ENCODE measurements at regions not wholly inside any gene's neighbourhood (a gene's known extent, or its start where the extent isn't known, plus 50 kb on each side); places are given as distances from the start of the nearest gene placed in this dataset.

DNA sequence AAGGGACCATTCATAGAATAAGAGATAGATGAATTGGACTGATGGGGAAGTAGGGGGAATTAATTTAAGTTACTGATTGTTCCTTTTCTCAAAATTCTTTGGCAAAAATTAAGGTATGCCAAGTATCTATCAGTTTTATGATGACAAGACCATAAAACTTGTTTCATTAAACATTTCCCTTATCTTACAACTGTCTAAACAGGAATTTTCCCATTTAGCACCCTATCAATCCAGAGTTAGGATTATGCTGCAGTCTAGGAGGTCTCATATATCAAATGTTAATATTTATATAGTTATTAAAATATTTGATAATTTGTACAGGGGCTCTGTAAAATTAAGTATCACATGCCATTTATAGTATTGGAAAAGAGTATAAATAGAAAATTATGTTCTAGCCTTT, 51.5 kb upstream of the ARID1B start:
- no peak for DNase-seq (ENCODE audit: low read depth in 1 of 2, low spot score in 2 of 2)
- Histone ChIP-seq H3K36me3 (no peaks in the 10 kb centered on the region), H3K9me3 (replicated peaks) (no peaks in the 10 kb centered on the region), H3K27ac (no peak overlapping the region), H3K4me3 (no peak overlapping the region), H3K4me1 (replicated peaks) (no peaks in the 10 kb centered on the region), H3K27me3 (replicated peaks) (no peaks in the 10 kb centered on the region)

DNA sequence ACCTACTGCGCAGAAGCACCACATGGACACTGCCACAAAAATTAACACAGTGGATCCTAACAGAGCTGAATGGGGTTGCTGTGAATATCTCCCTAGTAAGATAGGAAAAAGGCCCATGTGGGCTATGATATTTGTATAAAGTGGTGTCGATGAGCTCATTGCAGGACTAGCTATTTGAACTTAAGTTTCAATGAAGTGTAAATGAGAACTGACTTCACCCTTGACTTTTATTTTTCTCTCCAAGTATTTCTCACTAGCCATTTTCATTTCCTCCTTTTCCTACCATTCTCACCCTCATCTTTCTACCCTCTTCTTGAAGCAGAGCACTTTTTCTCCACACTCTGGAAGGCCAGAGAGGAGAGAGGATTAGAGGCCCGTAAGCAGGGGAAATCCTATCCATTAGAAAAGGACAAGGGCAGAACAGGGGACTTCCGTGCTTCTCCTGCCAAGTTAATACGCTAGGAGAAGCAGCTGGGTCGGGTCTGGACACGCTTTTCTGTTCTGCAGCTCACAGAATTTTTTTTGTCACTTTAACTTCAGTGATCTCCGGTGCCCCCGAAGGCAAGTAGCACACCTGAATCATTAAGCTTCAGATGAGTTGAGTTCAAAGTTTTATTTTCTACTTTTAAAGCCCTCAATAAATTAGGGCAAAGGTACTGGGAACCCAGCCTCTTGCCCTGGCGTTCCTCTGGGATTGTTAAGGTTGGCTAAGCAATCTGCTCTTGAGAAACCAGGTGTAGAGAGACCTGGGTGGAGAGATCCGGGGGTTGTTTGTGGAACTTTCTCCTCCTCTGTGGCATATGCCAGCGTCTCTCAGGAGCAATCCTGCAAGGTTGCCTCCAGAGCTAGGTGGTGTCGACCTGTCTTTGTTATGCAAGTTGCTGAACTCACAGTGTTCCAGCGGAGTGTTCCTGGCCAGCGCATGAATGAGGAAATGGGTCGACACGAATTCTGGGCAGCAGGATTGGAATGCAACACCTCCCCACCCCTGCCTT, 56.2 kb upstream of the ARID1B start:
- Histone ChIP-seq H3K27ac (no peak overlapping the region), H3K27me3 (replicated peaks) (no peaks in the 10 kb centered on the region)

DNA sequence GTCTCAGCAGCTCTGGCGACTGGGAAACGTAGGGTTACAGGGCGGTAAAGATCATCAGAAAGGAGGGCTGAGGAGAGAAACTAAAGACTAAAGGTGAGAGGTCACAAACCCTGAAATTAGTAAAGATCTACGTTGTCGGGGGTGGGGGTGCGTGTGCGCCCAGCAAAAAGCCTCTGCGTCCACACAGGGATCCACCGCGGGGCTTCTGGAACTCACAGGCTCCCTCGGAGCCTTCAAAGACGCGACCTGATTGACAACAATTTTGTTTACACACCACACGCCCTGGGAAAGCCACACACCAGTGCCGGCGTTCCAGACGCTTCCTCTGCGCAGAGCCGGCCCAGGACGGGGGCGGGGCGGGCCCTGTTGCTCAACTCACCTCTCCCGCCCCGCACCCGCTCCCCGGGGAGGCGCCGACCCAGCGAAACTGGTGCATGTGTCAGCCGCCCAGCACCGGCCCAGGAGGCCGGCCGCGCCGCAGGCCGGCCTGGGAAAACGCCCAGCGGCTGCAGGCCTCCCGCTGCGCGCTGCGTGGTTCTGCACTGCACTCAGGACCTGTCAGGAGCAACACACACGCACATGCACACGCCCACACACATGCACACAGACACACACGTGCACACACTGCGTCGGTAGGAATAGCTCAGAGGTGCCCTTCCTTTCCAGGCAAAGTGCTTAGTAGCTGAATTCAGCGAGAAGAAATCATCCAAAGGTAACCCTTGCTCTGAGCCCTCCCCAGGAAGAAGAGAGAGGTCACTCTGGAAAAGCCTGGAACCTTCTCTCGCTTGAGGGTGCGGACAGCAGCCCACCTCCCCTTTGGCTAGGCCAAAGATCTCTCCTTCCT, 57.2 kb upstream of the ARID1B start:
- Histone ChIP-seq H3K9me3 (replicated peaks) (no peaks in the 10 kb centered on the region), H3K27me3 (replicated peaks) (no peaks in the 10 kb centered on the region), H3K4me3 (peak overlapping the region; percentile 14; the same call in 1 of the 2 replicates), H3K27ac (no peak overlapping the region), H3K36me3 (no peaks in the 10 kb centered on the region), H3K4me1 (replicated peaks) (peaks cover 8% of the 10 kb centered on the region)
- peak; percentile 62 to 84 for DNase-seq (ENCODE audit: low read depth in 1 of 2, low spot score in 2 of 2)

More for the DNA sequence above, 56.2 kb upstream of the ARID1B start:
- no peak overlapping the region for H3K4me3 ChIP-seq
- DNase-seq (ENCODE audit: low read depth in 1 of 2, low spot score in 2 of 2): no peak
- no peaks in the 10 kb centered on the region for H3K9me3 ChIP-seq (replicated peaks)
- H3K4me1 ChIP-seq (replicated peaks): peaks cover 8% of the 10 kb centered on the region
- no peaks in the 10 kb centered on the region for H3K36me3 ChIP-seq

DNA sequence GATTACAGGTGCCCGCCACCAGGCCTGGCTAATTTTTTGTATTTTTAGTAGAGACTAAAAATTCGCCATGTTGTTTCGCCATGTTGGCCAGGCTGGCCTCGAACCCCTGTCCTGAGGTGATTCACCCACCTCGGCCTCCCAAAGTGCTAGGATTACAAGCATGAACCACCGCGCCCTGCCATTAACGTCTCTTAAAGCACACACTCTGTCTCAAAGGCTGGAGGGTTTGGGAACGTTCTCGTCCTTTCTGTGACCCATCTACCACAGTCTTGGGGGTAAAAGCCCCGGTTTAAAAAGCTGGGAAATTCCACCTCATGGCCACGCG, 57.8 kb upstream of the ARID1B start:
- H3K4me1 ChIP-seq (replicated peaks): peaks cover 8% of the 10 kb centered on the region
- no peaks in the 10 kb centered on the region for H3K9me3 ChIP-seq (replicated peaks)
- peak overlapping the region; percentile 14; the same call in 1 of the 2 replicates for H3K4me3 ChIP-seq
- H3K27ac ChIP-seq: no peak overlapping the region
- H3K36me3 ChIP-seq: no peaks in the 10 kb centered on the region
- H3K27me3 ChIP-seq (replicated peaks): no peaks in the 10 kb centered on the region
- DNase-seq (ENCODE audit: low read depth in 1 of 2, low spot score in 2 of 2): no peak

DNA sequence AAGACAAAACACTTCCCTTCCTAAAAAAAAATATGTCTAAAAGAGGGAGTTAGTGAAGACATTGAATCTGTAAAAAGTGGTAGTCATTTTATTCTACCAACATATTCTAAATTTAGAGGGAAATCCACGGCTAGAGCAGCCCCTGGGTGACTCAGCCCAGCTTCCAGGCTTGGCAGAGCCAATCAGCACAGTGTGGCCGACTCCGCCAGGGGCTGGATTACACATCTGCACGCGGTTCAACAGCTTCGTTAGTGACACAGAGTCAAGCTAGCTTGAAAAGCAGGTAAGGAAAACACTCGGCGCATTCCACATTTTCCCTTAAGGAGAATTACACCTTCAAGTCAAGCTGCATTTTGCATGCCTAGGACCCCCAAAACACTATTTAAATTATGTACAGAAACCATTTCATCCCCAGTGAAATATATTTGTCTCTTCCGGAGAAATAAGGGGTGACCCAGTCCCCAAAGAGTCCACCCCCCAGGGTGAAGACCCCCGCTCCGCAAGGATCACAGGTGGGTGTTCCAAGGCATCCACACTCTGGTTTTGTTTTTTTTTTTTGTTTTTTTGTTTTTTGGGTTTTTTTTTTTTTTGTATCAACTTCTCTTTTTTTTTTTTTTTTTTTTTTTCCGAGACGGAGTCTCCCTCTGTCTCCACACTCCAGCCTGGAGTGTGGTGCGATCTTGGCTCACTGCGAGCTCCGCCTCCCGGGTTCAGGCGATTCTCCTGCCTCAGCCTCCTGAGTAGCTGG, 58.4 kb upstream of the ARID1B start:
- Histone ChIP-seq H3K27ac (no peak overlapping the region), H3K27me3 (replicated peaks) (no peaks in the 10 kb centered on the region), H3K4me3 (no peak overlapping the region), H3K9me3 (replicated peaks) (no peaks in the 10 kb centered on the region), H3K4me1 (replicated peaks) (peaks cover 8% of the 10 kb centered on the region), H3K36me3 (no peaks in the 10 kb centered on the region)
- DNase-seq (ENCODE audit: low read depth in 1 of 2, low spot score in 2 of 2): no peak

DNA sequence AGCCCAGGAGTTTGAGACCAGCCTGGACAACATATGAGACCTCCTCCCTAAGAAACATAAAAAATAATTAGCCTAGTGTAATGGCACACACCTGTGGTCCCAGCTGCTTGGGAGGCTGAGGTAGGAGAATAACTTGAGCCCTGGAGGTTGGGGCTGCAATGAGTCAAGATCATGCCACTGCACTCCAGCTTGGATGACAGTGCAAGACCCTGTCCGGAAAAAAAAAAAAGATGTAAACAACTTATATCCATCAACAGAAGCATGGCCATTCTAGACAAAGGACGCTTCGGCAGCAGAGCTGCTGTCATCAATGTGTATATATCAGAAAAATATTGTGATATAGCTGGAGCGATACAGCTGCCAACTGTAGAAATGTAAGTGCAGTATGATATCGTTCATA, 59.6 kb upstream of the ARID1B start:
- no peaks in the 10 kb centered on the region for H3K36me3 ChIP-seq
- H3K4me1 ChIP-seq (replicated peaks): peaks cover 8% of the 10 kb centered on the region
- no peak overlapping the region for H3K27ac ChIP-seq
- no peak for DNase-seq (ENCODE audit: low read depth in 1 of 2, low spot score in 2 of 2)
- H3K27me3 ChIP-seq (replicated peaks): no peaks in the 10 kb centered on the region
- H3K9me3 ChIP-seq (replicated peaks): no peaks in the 10 kb centered on the region
- H3K4me3 ChIP-seq: no peak overlapping the region

DNA sequence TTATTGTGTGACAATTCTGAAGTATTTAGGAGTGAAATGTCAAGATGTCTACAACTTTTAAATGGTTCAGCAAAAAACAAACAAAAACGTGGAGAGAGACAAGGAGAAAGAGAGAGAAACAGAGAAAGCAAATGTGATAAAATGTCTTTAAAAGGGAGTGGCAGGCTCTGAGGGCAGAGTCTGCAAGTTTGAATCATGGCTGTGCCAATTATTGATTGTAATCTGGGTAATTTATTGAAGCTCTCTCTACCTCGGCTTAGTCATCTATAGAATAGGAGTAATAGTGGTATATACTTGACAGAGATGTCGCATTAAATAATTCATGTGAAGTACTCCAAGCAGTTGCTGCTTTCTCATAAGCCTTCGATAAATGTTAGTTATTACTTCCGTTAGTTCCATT, 61.3 kb upstream of the ARID1B start:
- H3K4me3 ChIP-seq: no peak overlapping the region

DNA sequence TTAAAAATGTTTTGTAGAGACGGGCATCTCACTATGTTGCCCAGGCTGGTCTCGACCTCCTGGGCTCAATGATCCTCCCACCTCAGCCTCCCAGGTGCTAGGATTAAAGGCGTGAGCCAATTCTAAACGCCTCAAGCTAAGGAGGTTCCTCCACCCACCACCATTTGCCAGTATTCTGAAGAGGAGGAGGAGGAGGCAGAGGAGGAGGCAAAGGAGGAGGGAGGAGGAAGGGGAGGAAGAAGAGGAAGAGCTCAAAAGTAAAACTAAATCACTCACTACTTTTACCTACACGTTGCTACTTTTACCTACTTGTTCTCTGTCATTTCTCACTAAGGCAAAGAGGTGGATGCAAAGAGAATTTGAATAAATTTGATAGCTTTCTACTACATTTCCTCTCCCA, 63.6 kb upstream of the ARID1B start:
- Histone ChIP-seq H3K4me3 (no peak overlapping the region), H3K27me3 (replicated peaks) (no peaks in the 10 kb centered on the region), H3K4me1 (replicated peaks) (no peaks in the 10 kb centered on the region), H3K36me3 (no peaks in the 10 kb centered on the region), H3K27ac (no peak overlapping the region), H3K9me3 (replicated peaks) (no peaks in the 10 kb centered on the region)
- no peak for DNase-seq (ENCODE audit: low read depth in 1 of 2, low spot score in 2 of 2)

More for the DNA sequence above, 61.3 kb upstream of the ARID1B start:
- Histone ChIP-seq H3K9me3 (replicated peaks) (no peaks in the 10 kb centered on the region), H3K27me3 (replicated peaks) (no peaks in the 10 kb centered on the region), H3K36me3 (no peaks in the 10 kb centered on the region), H3K4me1 (replicated peaks) (peaks cover 8% of the 10 kb centered on the region), H3K27ac (no peak overlapping the region)
- no peak for DNase-seq (ENCODE audit: low read depth in 1 of 2, low spot score in 2 of 2)

DNA sequence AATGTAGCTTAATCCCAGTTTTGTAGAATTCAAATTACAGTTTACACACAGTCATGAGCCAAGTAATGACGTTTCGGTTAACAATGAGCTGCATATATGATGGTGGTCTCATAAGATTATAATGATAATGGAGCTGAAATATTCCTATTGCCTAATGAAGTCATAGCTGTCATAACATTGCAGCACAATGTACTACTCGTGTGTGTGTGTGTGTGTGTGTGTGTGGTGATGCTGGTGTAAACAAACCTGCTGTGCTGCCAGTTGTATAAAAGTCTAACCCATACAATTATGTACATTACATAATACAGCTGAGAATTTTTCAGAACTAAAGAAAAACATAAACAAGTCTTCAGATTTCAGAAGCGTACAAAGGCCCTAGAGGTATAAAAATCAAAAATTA, 66.7 kb upstream of the ARID1B start:
- no peaks in the 10 kb centered on the region for H3K36me3 ChIP-seq
- no peaks in the 10 kb centered on the region for H3K9me3 ChIP-seq (replicated peaks)
- no peak overlapping the region for H3K4me3 ChIP-seq
- DNase-seq (ENCODE audit: low read depth in 1 of 2, low spot score in 2 of 2): no peak
- no peaks in the 10 kb centered on the region for H3K27me3 ChIP-seq (replicated peaks)
- no peaks in the 10 kb centered on the region for H3K4me1 ChIP-seq (replicated peaks)
- H3K27ac ChIP-seq: no peak overlapping the region

DNA sequence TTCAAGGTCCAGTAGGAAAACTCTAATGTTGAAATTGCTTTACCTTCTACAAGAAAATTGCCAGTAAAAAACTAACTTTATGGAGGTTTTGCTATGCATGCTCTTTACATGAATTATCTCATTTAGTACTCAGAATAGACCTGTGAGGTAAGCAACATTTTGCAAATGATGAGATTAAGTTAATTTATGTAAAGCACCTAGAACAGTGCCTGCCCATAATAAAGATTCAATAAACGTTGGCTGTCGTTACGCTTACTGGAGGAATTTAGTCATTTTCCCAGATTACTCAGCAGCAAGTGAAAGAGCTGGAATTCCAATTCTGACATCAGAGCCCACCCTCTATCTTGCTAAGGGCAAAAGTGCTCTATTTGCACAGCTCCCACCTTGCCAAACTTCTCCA, 69.4 kb upstream of the ARID1B start:
- no peaks in the 10 kb centered on the region for H3K36me3 ChIP-seq
- H3K4me1 ChIP-seq (replicated peaks): no peaks in the 10 kb centered on the region
- H3K9me3 ChIP-seq (replicated peaks): no peaks in the 10 kb centered on the region
- H3K4me3 ChIP-seq: no peak overlapping the region
- H3K27me3 ChIP-seq (replicated peaks): no peaks in the 10 kb centered on the region
- H3K27ac ChIP-seq: no peak overlapping the region
- no peak for DNase-seq (ENCODE audit: low read depth in 1 of 2, low spot score in 2 of 2)

DNA sequence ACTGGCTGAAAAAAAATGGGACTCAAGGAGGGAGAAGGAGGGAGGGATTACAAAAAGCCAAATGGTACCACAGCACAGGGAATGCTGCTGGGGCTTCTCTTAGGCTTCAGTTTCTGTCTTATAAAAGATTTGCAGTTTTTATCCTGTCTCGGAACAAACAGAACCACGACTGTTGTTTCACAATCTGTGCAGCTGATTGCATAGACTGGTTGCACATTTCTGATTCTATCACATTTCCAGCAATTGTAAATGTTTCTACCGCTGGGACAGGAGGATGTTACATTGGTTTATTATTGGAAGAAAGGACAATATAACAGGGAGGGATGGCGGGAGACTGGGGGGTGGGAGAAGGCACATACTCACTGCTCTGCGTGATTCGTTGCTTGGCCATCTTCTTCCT, 73.5 kb upstream of the ARID1B start:
- DNase-seq (ENCODE audit: low read depth in 1 of 2, low spot score in 2 of 2): no peak
- no peak overlapping the region for H3K27ac ChIP-seq
- no peaks in the 10 kb centered on the region for H3K9me3 ChIP-seq (replicated peaks)
- no peaks in the 10 kb centered on the region for H3K4me1 ChIP-seq (replicated peaks)
- no peak overlapping the region for H3K4me3 ChIP-seq
- no peaks in the 10 kb centered on the region for H3K27me3 ChIP-seq (replicated peaks)
- no peaks in the 10 kb centered on the region for H3K36me3 ChIP-seq

DNA sequence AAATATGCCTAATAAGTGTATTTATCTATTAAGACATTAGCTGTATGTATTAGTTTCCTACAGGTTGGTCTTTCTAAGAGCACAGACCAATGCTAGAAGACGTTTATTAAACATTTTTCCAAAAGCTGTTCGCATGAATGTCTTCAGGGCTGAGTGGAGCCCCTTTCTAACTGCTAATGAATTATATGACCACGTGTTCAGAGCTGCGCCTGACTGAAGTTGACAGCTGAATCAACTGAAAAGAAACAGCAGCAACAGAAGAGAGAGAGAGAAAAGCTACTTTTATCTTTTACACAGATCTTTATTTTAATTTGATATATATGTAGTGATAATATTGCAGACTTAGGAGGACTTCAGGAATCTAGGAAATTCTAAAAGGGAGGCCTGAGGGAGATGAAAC, 75.2 kb upstream of the ARID1B start:
- H3K9me3 ChIP-seq (replicated peaks): no peaks in the 10 kb centered on the region
- DNase-seq (ENCODE audit: low read depth in 1 of 2, low spot score in 2 of 2): no peak
- no peak overlapping the region for H3K4me3 ChIP-seq
- no peaks in the 10 kb centered on the region for H3K4me1 ChIP-seq (replicated peaks)
- no peaks in the 10 kb centered on the region for H3K27me3 ChIP-seq (replicated peaks)
- H3K27ac ChIP-seq: no peak overlapping the region
- no peaks in the 10 kb centered on the region for H3K36me3 ChIP-seq

DNA sequence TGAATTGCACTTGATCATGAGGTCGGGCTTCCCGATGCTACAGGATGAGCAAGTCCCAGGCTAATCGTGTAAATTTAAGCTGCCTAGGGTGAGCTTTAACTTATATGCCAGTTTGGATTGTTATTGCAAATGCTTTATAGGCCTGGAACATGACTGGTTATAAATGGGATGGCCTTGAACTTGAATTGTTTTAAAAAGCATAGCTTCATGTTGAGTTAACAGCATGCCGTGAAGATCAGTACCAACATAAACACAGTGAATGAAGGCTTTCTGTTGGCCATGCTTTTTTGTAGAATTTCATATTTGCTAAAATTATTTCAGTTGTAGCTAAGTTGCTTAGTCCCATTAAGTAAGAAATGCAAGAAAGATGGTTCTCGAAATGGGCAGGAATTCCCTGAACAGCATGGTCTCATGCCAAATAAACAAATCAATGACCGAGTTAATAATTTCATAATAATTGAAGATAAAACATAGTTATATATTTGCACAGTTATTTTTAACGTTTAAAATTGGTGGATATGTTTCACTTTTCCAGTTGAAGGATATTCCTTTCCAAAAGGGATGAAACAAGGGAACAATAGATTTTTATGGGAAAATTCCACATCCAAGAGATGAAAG, 76.6 kb upstream of the ARID1B start:
- no peaks in the 10 kb centered on the region for H3K36me3 ChIP-seq
- no peaks in the 10 kb centered on the region for H3K9me3 ChIP-seq (replicated peaks)
- H3K4me1 ChIP-seq (replicated peaks): no peaks in the 10 kb centered on the region
- no peak overlapping the region for H3K27ac ChIP-seq
- DNase-seq (ENCODE audit: low read depth in 1 of 2, low spot score in 2 of 2): no peak
- H3K4me3 ChIP-seq: no peak overlapping the region
- no peaks in the 10 kb centered on the region for H3K27me3 ChIP-seq (replicated peaks)

All from SJSA1 (cell line).